ENCODE measurements at regions not wholly inside any gene's neighbourhood (a gene's known extent, or its start where the extent isn't known, plus 50 kb on each side); places are given as distances from the start of the nearest gene placed in this dataset.
"Not testable (repeated sequence)": the region's sequence is repeated elsewhere in the genome, so short reads cannot be mapped to it uniquely, and the experiment has no call there.

- no peak overlapping the region for H2AK5ac ChIP-seq (ENCODE audit: low read length)
- H2BK120ac ChIP-seq (ENCODE audit: low read depth, low read length), result no peak overlapping the region
- no peak overlapping the region for H3K23ac ChIP-seq (ENCODE audit: low read length)
- no peak for DNase-seq
- no peak overlapping the region for H3K4me2 ChIP-seq (ENCODE audit: low read length)
- no peak overlapping the region for H2BK15ac ChIP-seq (replicated peaks; ENCODE audit: low read depth)
- no peak overlapping the region for H4K8ac ChIP-seq (ENCODE audit: low read depth, low read length)
- no peaks in the 10 kb centered on the region for H3K79me2 ChIP-seq (ENCODE audit: control insufficient read depth, insufficient read depth, low read length)
- no peak overlapping the region for H3K4ac ChIP-seq (ENCODE audit: low read depth, low read length)
- H3K36me3 ChIP-seq (ENCODE audit: control insufficient read depth, insufficient read depth, low read length), result no peaks in the 10 kb centered on the region
- H4K5ac ChIP-seq (ENCODE audit: low read length), result no peak overlapping the region
- H3K56ac ChIP-seq (ENCODE audit: low read length), result no peak overlapping the region
- no peak overlapping the region for H3K18ac ChIP-seq (ENCODE audit: low read length)
- no peaks in the 10 kb centered on the region for H3K79me1 ChIP-seq (ENCODE audit: low read length)
- H3K9ac ChIP-seq (ENCODE audit: low read length), result no peak overlapping the region
- H3K27me3 ChIP-seq (ENCODE audit: insufficient read depth, low read length, poor library complexity), result no peaks in the 10 kb centered on the region
- H2BK5ac ChIP-seq (ENCODE audit: low read length), result no peak overlapping the region
- H3K4me3 ChIP-seq (ENCODE audit: low read length), result no peak overlapping the region
- no peaks in the 10 kb centered on the region for H3K4me1 ChIP-seq (ENCODE audit: control insufficient read depth, low read depth, low read length)
- H3K27ac ChIP-seq (ENCODE audit: low read depth, low read length), result no peak overlapping the region
Observed at GRCh38 chr2:83365476-83365875, 1093.6 kb downstream of the SUCLG1 start.

GRCh38 chr2:83364264-83364663 is 1094.8 kb downstream of the SUCLG1 start:
- Histone ChIP-seq H3K79me1 (ENCODE audit: low read length) (no peaks in the 10 kb centered on the region), H2BK5ac (ENCODE audit: low read length) (no peak overlapping the region), H3K36me3 (ENCODE audit: control insufficient read depth, insufficient read depth, low read length) (no peaks in the 10 kb centered on the region), H2BK15ac (replicated peaks; ENCODE audit: low read depth) (no peak overlapping the region), H3K56ac (ENCODE audit: low read length) (no peak overlapping the region), H3K4me1 (ENCODE audit: control insufficient read depth, low read depth, low read length) (no peaks in the 10 kb centered on the region), H3K18ac (ENCODE audit: low read length) (no peak overlapping the region), H2AK5ac (ENCODE audit: low read length) (no peak overlapping the region), H2BK120ac (ENCODE audit: low read depth, low read length) (no peak overlapping the region), H3K4me3 (ENCODE audit: low read length) (no peak overlapping the region), H3K79me2 (ENCODE audit: control insufficient read depth, insufficient read depth, low read length) (no peaks in the 10 kb centered on the region), H3K27me3 (ENCODE audit: insufficient read depth, low read length, poor library complexity) (no peaks in the 10 kb centered on the region), H3K4ac (ENCODE audit: low read depth, low read length) (no peak overlapping the region), H4K5ac (ENCODE audit: low read length) (no peak overlapping the region), H3K23ac (ENCODE audit: low read length) (no peak overlapping the region), H3K9ac (ENCODE audit: low read length) (no peak overlapping the region), H3K27ac (ENCODE audit: low read depth, low read length) (no peak overlapping the region), H3K4me2 (ENCODE audit: low read length) (no peak overlapping the region), H4K8ac (ENCODE audit: low read depth, low read length) (no peak overlapping the region)
- no peak for DNase-seq
- WGBS (ENCODE audit: extremely low coverage, insufficient coverage, low lambda C conversion rate), result no CpG with 5 or more reads among the region's 2 CpGs

- H2BK5ac ChIP-seq (ENCODE audit: low read length); H2BK15ac ChIP-seq (replicated peaks; ENCODE audit: low read depth); H3K4ac ChIP-seq (ENCODE audit: low read depth, low read length); H4K5ac ChIP-seq (ENCODE audit: low read length); DNase-seq; H3K79me1 ChIP-seq (ENCODE audit: low read length); H3K23ac ChIP-seq (ENCODE audit: low read length); H3K9ac ChIP-seq (ENCODE audit: low read length); H3K4me3 ChIP-seq (ENCODE audit: low read length); H2BK120ac ChIP-seq (ENCODE audit: low read depth, low read length); H3K27me3 ChIP-seq (ENCODE audit: insufficient read depth, low read length, poor library complexity); H2AK5ac ChIP-seq (ENCODE audit: low read length); H3K56ac ChIP-seq (ENCODE audit: low read length); H3K79me2 ChIP-seq (ENCODE audit: control insufficient read depth, insufficient read depth, low read length); H3K27ac ChIP-seq (ENCODE audit: low read depth, low read length); H3K36me3 ChIP-seq (ENCODE audit: control insufficient read depth, insufficient read depth, low read length); H4K8ac ChIP-seq (ENCODE audit: low read depth, low read length); H3K4me1 ChIP-seq (ENCODE audit: control insufficient read depth, low read depth, low read length); H3K18ac ChIP-seq (ENCODE audit: low read length); H3K4me2 ChIP-seq (ENCODE audit: low read length): not testable (repeated sequence)
Observed at GRCh38 chr2:83363138-83363537, 1095.9 kb downstream of the SUCLG1 start.

- Histone ChIP-seq H3K23ac (ENCODE audit: low read length) (no peak overlapping the region), H3K4me3 (ENCODE audit: low read length) (no peak overlapping the region), H3K18ac (ENCODE audit: low read length) (no peak overlapping the region), H3K56ac (ENCODE audit: low read length) (no peak overlapping the region), H3K79me1 (ENCODE audit: low read length) (no peaks in the 10 kb centered on the region), H3K4me2 (ENCODE audit: low read length) (no peak overlapping the region), H3K36me3 (ENCODE audit: control insufficient read depth, insufficient read depth, low read length) (no peaks in the 10 kb centered on the region), H2BK5ac (ENCODE audit: low read length) (no peak overlapping the region), H3K4ac (ENCODE audit: low read depth, low read length) (no peak overlapping the region), H3K9ac (ENCODE audit: low read length) (no peak overlapping the region), H3K27me3 (ENCODE audit: insufficient read depth, low read length, poor library complexity) (no peaks in the 10 kb centered on the region), H2AK5ac (ENCODE audit: low read length) (no peak overlapping the region), H3K27ac (ENCODE audit: low read depth, low read length) (no peak overlapping the region), H3K4me1 (ENCODE audit: control insufficient read depth, low read depth, low read length) (no peaks in the 10 kb centered on the region), H2BK15ac (replicated peaks; ENCODE audit: low read depth) (no peak overlapping the region), H3K79me2 (ENCODE audit: control insufficient read depth, insufficient read depth, low read length) (no peaks in the 10 kb centered on the region), H2BK120ac (ENCODE audit: low read depth, low read length) (no peak overlapping the region), H4K5ac (ENCODE audit: low read length) (no peak overlapping the region), H4K8ac (ENCODE audit: low read depth, low read length) (no peak overlapping the region)
- no peak for DNase-seq
- no CpG with 5 or more reads among the region's 3 CpGs for WGBS (ENCODE audit: extremely low coverage, insufficient coverage, low lambda C conversion rate)
Observed at GRCh38 chr2:83359336-83359735, 1099.7 kb downstream of the SUCLG1 start.

GRCh38 chr2:83342860-83343329 is 1116.2 kb downstream of the SUCLG1 start:
- Histone ChIP-seq H3K18ac (ENCODE audit: low read length) (no peak overlapping the region), H3K36me3 (ENCODE audit: control insufficient read depth, insufficient read depth, low read length) (no peaks in the 10 kb centered on the region), H3K56ac (ENCODE audit: low read length) (no peak overlapping the region), H2AK5ac (ENCODE audit: low read length) (no peak overlapping the region), H2BK5ac (ENCODE audit: low read length) (no peak overlapping the region), H2BK15ac (replicated peaks; ENCODE audit: low read depth) (no peak overlapping the region), H3K23ac (ENCODE audit: low read length) (no peak overlapping the region), H3K4me2 (ENCODE audit: low read length) (no peak overlapping the region), H3K27me3 (ENCODE audit: insufficient read depth, low read length, poor library complexity) (no peaks in the 10 kb centered on the region), H3K79me2 (ENCODE audit: control insufficient read depth, insufficient read depth, low read length) (no peaks in the 10 kb centered on the region), H3K9ac (ENCODE audit: low read length) (no peak overlapping the region), H2BK120ac (ENCODE audit: low read depth, low read length) (no peak overlapping the region), H4K5ac (ENCODE audit: low read length) (no peak overlapping the region), H3K4me1 (ENCODE audit: control insufficient read depth, low read depth, low read length) (no peaks in the 10 kb centered on the region), H3K4ac (ENCODE audit: low read depth, low read length) (no peak overlapping the region), H4K8ac (ENCODE audit: low read depth, low read length) (no peak overlapping the region), H3K79me1 (ENCODE audit: low read length) (no peaks in the 10 kb centered on the region), H3K4me3 (ENCODE audit: low read length) (no peak overlapping the region), H3K27ac (ENCODE audit: low read depth, low read length) (no peak overlapping the region)
- no CpG with 5 or more reads among the region's 2 CpGs for WGBS (ENCODE audit: extremely low coverage, insufficient coverage, low lambda C conversion rate)
- DNase-seq, result peak; percentile 4

GRCh38 chr2:83340424-83340823 is 1118.7 kb downstream of the SUCLG1 start:
- Histone ChIP-seq H2BK120ac (ENCODE audit: low read depth, low read length) (no peak overlapping the region), H3K23ac (ENCODE audit: low read length) (no peak overlapping the region), H3K4me2 (ENCODE audit: low read length) (no peak overlapping the region), H2BK15ac (replicated peaks; ENCODE audit: low read depth) (no peak overlapping the region), H3K56ac (ENCODE audit: low read length) (no peak overlapping the region), H3K4me1 (ENCODE audit: control insufficient read depth, low read depth, low read length) (no peaks in the 10 kb centered on the region), H3K79me1 (ENCODE audit: low read length) (no peaks in the 10 kb centered on the region), H4K8ac (ENCODE audit: low read depth, low read length) (no peak overlapping the region), H3K9ac (ENCODE audit: low read length) (no peak overlapping the region), H3K18ac (ENCODE audit: low read length) (no peak overlapping the region), H3K27ac (ENCODE audit: low read depth, low read length) (no peak overlapping the region), H3K79me2 (ENCODE audit: control insufficient read depth, insufficient read depth, low read length) (no peaks in the 10 kb centered on the region), H3K27me3 (ENCODE audit: insufficient read depth, low read length, poor library complexity) (no peaks in the 10 kb centered on the region), H4K5ac (ENCODE audit: low read length) (no peak overlapping the region), H3K4me3 (ENCODE audit: low read length) (no peak overlapping the region), H2AK5ac (ENCODE audit: low read length) (no peak overlapping the region), H3K4ac (ENCODE audit: low read depth, low read length) (no peak overlapping the region), H3K36me3 (ENCODE audit: control insufficient read depth, insufficient read depth, low read length) (no peaks in the 10 kb centered on the region), H2BK5ac (ENCODE audit: low read length) (no peak overlapping the region)
- peak; percentile 3 for DNase-seq
- no CpG with 5 or more reads among the region's 3 CpGs for WGBS (ENCODE audit: extremely low coverage, insufficient coverage, low lambda C conversion rate)

All from mesendoderm (in vitro differentiated cells).